Peyer's patch (tissue), 4 donors: ENCODE measurements at regions not wholly inside any gene's neighbourhood (a gene's known extent, or its start where the extent isn't known, plus 50 kb on each side); places are given as distances from the start of the nearest gene placed in this dataset.
"Not testable (repeated sequence)": the region's sequence is repeated elsewhere in the genome, so short reads cannot be mapped to it uniquely, and the experiment has no call there.

Experiments used
- CTCF ChIP-seq, 6 experiments: fragments of 450-650 bp in 4 of 6; fragments of 200-600 bp in 2 of 6; sonication (generic) in 1 of 6; IDR thresholded peaks; one replicate each; pipeline ENCODE4 v1.5.1; 2017 to 2019; ENCODE audit warnings: antibody characterized with exemption in 6 of 6, mild to moderate bottlenecking in 3 of 6, moderate library complexity in 1 of 6
- POLR2A ChIP-seq, 2 donors: fragments of 450-650 bp; IDR thresholded peaks; one replicate each; pipeline ENCODE4 v1.5.1; 2017; ENCODE audit warnings: antibody characterized with exemption in 2 of 2, mild to moderate bottlenecking in 2 of 2, moderate library complexity in 2 of 2

- not testable (repeated sequence) for TF ChIP-seq CTCF (IDR thresholded peaks at IDR 0.05)
- TF ChIP-seq POLR2A (IDR thresholded peaks at IDR 0.05): peak; percentile 38 to 44
Measured at GRCh38 chr2:89585558-89585920, 894.1 kb downstream of the RPIA start.
